Ishikawa (cell line): ENCODE measurements at regions not wholly inside any gene's neighbourhood (a gene's known extent, or its start where the extent isn't known, plus 50 kb on each side); places are given as distances from the start of the nearest gene placed in this dataset.
A peak's percentile ranks its signal among the peaks of the same experiment; 100 is the strongest.

Experiments used
- CEBPB ChIP-seq: IDR thresholded peaks from 2 replicates; pipeline ENCODE4 v1.6.1; 2012
- CREB1 ChIP-seq: IDR thresholded peaks from 2 replicates; pipeline ENCODE4 v1.6.1; 2012; ENCODE audit warnings: low read depth
- EGR1 ChIP-seq: IDR thresholded peaks from 2 replicates; pipeline ENCODE4 v1.6.1; 2012
- EP300 ChIP-seq: IDR thresholded peaks from 2 replicates; pipeline ENCODE4 v1.6.1; 2012; ENCODE audit warnings: borderline replicate concordance
- FOXM1 ChIP-seq: IDR thresholded peaks from 2 replicates; pipeline ENCODE4 v1.6.1; 2012; ENCODE audit warnings: low read depth, borderline replicate concordance
- MAX ChIP-seq: IDR thresholded peaks from 2 replicates; pipeline ENCODE4 v1.6.1; 2012
- NFIC ChIP-seq: IDR thresholded peaks from 2 replicates; pipeline ENCODE4 v1.6.1; 2012
- RAD21 ChIP-seq: IDR thresholded peaks from 2 replicates; pipeline ENCODE4 v1.6.1; 2012; ENCODE audit warnings: low read depth
- REST ChIP-seq: IDR thresholded peaks from 2 replicates; pipeline ENCODE4 v1.6.1; 2012; ENCODE audit warnings: low read depth, mild to moderate bottlenecking
- TAF1 ChIP-seq: IDR thresholded peaks from 2 replicates; pipeline ENCODE4 v1.6.1; 2012; ENCODE audit warnings: low read depth, mild to moderate bottlenecking
- TCF12 ChIP-seq: IDR thresholded peaks from 2 replicates; pipeline ENCODE4 v1.6.1; 2012; ENCODE audit warnings: low read depth
- TEAD4 ChIP-seq: IDR thresholded peaks from 2 replicates; pipeline ENCODE4 v1.6.1; 2012
- USF1 ChIP-seq: IDR thresholded peaks from 2 replicates; pipeline ENCODE4 v1.6.1; 2012
- YY1 ChIP-seq: IDR thresholded peaks from 2 replicates; pipeline ENCODE4 v1.6.1; 2012; ENCODE audit warnings: low read depth
- ZBTB7A ChIP-seq: IDR thresholded peaks from 2 replicates; pipeline ENCODE4 v1.6.1; 2012; ENCODE audit warnings: low read depth

GRCh38 chr3:23665741-23666140, 140.0 kb upstream of the UBE2E1 start:
- TF ChIP-seq TAF1 = no peak
- no peak for TF ChIP-seq TCF12
- TF ChIP-seq MAX = no peak
- no peak for TF ChIP-seq CREB1
- TF ChIP-seq REST = no peak

GRCh38 chr3:23666818-23667217, 138.9 kb upstream of the UBE2E1 start:
- no peak for TF ChIP-seq FOXM1
- no peak for TF ChIP-seq CEBPB

- no peak for TF ChIP-seq NFIC
- TF ChIP-seq USF1 = no peak
- no peak for TF ChIP-seq ZBTB7A
- no peak for TF ChIP-seq TCF12
Measured at GRCh38 chr3:23667536-23668429, 138.0 kb upstream of the UBE2E1 start.

- TF ChIP-seq TCF12 (no peak), NFIC (peak; percentile 64), EP300 (peak; percentile 65)
Measured at GRCh38 chr3:23668430-23668904, 137.3 kb upstream of the UBE2E1 start.

- TF ChIP-seq YY1 (no peak), REST (no peak), MAX (no peak), EGR1 (no peak), FOXM1 (no peak), TAF1 (no peak), ZBTB7A (no peak), NFIC (no peak), USF1 (no peak), CEBPB (no peak), RAD21 (no peak), TCF12 (no peak), TEAD4 (no peak), EP300 (no peak)
Measured at GRCh38 chr3:23669541-23670255, 136.1 kb upstream of the UBE2E1 start.

- TF ChIP-seq CREB1 (no peak), EP300 (no peak), ZBTB7A (no peak), EGR1 (no peak), USF1 (no peak), FOXM1 (no peak), REST (no peak), TEAD4 (no peak), TCF12 (no peak), TAF1 (no peak), YY1 (no peak)
Measured at GRCh38 chr3:23671851-23672589, 133.7 kb upstream of the UBE2E1 start.
